GM20000 (cell line): ENCODE measurements at regions not wholly inside any gene's neighbourhood (a gene's known extent, or its start where the extent isn't known, plus 50 kb on each side); places are given as distances from the start of the nearest gene placed in this dataset.
"Not testable (repeated sequence)": the region's sequence is repeated elsewhere in the genome, so short reads cannot be mapped to it uniquely, and the experiment has no call there.

Experiments used
- DNase-seq: peaks from one replicate; pipeline ENCODE4 v3.0.0; 2012; ENCODE audit warnings: low spot score
- TF ChIP-seq, protein P1 (sequence below): IDR thresholded peaks from 2 replicates; pipeline ENCODE4 v1.5.1; 2012; ENCODE audit warnings: mild to moderate bottlenecking, control low read depth; ENCODE audit errors: extremely low read depth, missing control alignments

DNA sequence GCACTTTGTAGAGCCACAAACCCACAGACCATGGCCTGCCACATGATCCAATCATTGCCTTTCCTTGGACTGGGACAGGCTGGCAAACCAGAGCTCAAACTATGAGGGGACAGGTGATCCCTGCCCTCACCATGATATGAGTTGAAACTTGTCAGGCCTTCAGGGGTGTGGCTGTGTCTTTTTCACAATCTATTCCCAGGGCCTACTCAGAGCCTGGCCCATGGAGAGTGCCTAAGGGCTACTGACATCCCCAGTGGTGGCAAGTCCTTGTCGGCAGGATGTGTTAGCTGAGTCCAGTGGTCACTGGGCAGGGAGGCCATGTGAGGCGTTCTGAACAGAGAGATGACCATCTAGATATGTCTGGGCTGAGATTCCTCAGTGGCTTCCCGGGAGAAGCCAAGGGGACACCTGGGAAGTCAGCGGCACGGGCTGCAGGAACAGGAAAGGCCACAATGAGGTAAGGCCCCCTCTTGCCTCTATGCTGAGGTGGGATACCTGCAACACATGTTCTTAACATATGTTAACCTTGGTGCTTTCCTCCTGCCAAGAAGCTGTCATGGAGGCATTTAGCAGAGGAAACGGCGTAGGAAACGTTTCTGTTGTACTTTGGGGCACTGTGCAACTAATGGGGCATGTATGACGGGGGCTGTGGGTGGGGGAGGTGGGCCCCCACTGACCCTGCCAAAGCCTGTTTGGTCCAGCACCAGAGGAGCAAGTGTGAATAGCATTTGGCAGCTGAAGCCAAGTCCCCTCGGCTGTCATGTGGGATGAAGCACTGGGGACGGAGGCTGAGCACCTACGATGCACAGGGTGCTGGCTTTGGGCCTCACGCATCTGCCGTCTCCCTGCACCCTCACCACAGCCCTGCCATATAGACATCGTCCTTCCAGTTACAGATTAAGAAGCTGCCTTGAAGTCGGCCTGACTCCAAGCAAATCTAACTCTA, 384.0 kb downstream of the RPS24 start:
- TF ChIP-seq, protein P1, sequence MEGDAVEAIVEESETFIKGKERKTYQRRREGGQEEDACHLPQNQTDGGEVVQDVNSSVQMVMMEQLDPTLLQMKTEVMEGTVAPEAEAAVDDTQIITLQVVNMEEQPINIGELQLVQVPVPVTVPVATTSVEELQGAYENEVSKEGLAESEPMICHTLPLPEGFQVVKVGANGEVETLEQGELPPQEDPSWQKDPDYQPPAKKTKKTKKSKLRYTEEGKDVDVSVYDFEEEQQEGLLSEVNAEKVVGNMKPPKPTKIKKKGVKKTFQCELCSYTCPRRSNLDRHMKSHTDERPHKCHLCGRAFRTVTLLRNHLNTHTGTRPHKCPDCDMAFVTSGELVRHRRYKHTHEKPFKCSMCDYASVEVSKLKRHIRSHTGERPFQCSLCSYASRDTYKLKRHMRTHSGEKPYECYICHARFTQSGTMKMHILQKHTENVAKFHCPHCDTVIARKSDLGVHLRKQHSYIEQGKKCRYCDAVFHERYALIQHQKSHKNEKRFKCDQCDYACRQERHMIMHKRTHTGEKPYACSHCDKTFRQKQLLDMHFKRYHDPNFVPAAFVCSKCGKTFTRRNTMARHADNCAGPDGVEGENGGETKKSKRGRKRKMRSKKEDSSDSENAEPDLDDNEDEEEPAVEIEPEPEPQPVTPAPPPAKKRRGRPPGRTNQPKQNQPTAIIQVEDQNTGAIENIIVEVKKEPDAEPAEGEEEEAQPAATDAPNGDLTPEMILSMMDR = no peak
- no peak for DNase-seq

- TF ChIP-seq, protein P1 = no peak
- no peak for DNase-seq
Observed at GRCh38 chr10:78419481-78420265, 386.0 kb downstream of the RPS24 start.

DNA sequence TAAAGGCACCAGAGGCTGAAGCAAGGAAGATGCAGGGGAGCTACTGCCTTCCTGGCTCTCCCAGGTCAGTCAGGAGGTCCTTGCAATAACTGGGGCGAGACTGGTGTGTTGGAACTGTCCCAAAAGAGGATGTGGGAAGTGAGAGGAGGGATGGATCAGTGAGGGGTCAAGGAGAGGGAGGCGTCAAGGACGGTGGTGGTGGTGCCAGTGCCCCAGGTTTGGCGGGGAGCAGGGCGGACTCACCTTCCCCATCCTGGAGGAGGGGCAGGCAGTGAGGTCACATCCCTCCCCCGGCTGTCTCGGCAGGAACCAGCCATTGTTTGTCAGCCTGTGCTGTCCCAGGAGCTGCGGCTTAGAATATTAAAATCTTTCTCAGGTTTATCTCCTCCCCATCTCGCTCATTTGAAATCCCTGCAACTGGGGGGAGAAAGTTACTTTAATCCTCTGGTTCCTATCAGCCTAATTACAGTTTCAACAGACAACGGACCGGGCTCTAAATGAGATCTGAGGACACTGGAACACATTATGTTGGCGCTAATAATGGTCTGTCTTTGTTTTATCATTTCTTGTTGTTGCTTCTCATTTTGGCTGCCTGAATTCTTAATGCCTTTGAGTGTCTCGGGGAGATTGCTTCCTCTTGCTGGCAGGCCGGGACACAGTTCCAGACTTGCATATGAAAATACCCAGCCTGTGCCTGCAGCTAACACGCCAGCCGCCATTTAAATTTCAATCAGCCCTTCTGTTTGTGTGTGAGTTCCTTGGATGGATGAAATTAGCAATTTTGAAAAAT, 387.5 kb downstream of the RPS24 start:
- no peak for DNase-seq
- TF ChIP-seq, protein P1 = no peak

GRCh38 chr10:78424050-78424449, 390.4 kb downstream of the RPS24 start:
- not testable (repeated sequence) for DNase-seq

GRCh38 chr10:78424723-78425122, 391.1 kb downstream of the RPS24 start:
- TF ChIP-seq, protein P1 = no peak
- DNase-seq = no peak

DNA sequence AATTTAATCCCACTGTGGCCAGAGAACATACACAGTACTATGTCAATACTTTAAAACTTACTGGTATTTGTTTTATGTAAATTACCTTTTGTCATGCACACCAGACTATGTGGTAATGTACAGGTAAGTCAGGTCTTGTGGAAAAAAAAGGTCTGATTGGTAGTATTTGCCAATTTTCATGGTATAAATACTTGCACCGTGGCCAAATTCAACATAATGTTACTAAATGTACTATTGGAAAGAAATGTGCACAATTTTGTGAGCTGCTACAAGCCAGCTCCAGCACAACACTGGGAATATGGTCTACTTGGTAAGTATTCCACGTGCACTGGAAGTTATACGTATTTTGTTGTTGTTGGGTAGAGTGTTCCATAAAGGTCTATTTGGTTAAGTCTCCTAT, 392.5 kb downstream of the RPS24 start:
- DNase-seq = no peak
- TF ChIP-seq, protein P1 = no peak

DNA sequence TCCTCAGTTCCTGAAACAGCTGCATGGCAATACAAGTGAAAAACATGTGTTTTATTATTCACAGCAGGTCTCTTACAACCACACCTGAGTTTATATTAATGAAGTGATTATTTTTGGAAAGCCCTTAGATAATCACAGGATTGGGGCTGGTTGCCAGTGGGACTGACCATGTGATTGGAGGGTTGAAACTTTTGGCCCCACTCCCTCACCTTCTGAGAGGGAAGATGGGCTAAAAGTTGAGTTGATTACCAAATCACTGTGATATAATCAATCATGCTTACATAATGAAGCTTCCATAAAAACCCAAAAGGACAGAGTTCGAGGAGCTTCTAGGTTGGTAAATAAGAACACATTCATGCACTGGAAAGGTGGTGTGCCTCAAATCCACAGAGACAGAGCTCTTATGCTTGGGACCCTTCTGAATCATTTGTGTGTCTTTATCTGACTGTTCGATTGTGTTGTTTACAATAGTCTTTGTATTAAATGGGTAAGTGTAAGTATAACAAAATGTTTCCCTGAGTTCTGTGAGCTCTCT, 393.9 kb downstream of the RPS24 start:
- TF ChIP-seq, protein P1 = no peak
- no peak for DNase-seq
